NCI-H1694 treated with DMSO at 0.1 percent for 48 hours (cell line): ENCODE measurements at regions not wholly inside any gene's neighbourhood (a gene's known extent, or its start where the extent isn't known, plus 50 kb on each side); places are given as distances from the start of the nearest gene placed in this dataset.

Experiments used
- DNase-seq: peaks from one replicate; lab custom pipeline; 2025; lab: John Stamatoyannopoulos, UW

GRCh38 chr12:125225641-125226040 is 160.4 kb downstream of the AACS start:
- DNase-seq: no peak

- no peak for DNase-seq
Observed at GRCh38 chr12:125228519-125229260, 163.5 kb downstream of the AACS start.

DNA sequence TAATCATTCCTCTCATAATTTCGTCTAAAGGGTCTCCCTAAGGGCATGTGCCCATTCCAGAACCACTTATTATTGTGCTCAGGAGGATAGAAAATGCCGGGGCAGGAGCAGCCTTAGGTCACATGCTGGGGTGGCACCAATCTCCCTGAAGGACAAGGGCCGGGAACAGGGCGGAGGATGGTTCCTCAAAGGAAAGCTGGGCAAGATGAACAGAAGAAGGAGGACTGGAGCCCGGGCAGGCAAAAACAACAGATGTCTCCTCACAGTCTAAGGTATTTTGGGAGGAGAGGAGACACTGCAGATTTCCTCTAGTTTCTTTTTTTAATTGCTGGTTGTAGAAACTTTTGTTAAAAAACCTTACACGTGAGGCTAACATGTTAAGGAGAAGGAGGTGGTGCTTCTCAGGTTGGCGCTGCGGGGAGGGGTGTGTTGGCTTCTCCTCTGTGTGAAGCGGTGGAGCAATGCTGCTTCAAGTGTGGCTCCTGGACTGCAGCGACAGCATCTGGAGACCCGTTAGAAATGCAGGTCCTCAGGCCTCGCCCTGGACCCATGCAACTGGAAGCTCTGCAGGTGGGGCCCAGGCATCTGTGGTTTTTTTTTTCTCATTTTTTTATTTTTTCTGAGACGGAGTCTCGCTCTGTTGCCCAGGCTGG is 164.8 kb downstream of the AACS start:
- DNase-seq: no peak

GRCh38 chr12:125233319-125233718 is 168.1 kb downstream of the AACS start:
- DNase-seq: no peak

DNA sequence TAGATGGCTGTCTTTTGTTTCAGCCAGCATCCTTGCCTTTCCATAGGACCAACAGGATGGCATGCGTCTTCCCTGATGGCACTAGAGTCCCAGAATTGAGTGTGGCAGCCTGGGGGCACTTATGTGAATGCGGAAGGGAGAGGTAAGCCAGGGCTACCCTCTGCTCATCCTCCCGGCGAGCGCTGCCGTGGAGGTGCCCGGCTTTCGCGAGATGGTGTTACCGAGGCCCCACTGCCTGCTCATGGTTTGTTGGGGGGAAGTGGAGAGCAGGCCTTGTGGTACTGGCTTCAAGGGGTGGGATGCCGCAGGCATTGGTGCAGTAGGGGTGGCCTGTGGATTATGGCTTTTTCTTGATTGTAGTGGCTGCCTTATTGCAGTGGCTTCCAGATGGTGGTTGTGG is 174.3 kb downstream of the AACS start:
- no peak for DNase-seq

GRCh38 chr12:125240717-125241116 is 175.5 kb downstream of the AACS start:
- DNase-seq: no peak

DNA sequence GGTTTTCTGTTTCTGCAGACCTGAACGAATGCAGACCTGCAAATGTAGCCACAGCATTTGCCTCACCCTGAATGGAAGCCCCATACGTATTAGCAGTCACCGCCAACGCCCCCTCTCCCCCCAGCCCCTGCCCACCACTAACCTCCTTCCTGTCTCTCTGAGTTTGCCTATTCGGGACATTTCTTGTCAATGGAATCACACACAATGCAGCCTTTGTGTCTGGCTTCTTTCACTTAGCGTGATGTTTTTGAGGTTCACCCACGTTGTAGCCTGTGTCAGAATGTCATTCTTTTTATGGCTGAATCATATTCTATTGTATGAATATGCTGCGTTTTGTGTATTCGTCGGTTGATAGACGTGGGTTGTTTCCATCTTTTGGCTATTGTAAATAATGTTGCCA is 178.6 kb downstream of the AACS start:
- DNase-seq: no peak

GRCh38 chr12:125244338-125244737 is 179.1 kb downstream of the AACS start:
- DNase-seq: no peak

- no peak for DNase-seq
Observed at GRCh38 chr12:125245581-125246557, 180.6 kb downstream of the AACS start.

DNA sequence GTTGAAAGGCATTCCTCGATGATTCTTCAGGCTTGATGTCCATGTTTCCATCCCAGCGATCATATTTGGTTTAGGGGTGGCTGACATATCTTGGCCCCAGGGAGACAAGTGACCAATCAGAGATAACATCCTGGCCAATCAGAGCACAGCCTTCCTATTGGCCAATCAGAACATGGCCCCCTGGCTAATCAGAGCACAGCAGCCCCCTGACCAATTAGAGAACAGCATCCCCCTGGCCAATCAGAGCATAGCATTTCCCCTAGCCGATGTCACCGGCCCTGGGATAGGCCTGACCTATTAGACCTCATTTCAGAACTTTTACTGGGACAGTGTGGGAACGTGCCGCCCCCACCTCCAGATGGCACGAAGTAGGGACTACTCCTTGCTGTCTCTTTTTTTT is 182.2 kb downstream of the AACS start:
- no peak for DNase-seq

GRCh38 chr12:125249066-125249824 is 184.0 kb downstream of the AACS start:
- DNase-seq: no peak

GRCh38 chr12:125249932-125250331 is 184.7 kb downstream of the AACS start:
- no peak for DNase-seq

- DNase-seq: no peak
Observed at GRCh38 chr12:125254236-125254635, 189.0 kb downstream of the AACS start.

DNA sequence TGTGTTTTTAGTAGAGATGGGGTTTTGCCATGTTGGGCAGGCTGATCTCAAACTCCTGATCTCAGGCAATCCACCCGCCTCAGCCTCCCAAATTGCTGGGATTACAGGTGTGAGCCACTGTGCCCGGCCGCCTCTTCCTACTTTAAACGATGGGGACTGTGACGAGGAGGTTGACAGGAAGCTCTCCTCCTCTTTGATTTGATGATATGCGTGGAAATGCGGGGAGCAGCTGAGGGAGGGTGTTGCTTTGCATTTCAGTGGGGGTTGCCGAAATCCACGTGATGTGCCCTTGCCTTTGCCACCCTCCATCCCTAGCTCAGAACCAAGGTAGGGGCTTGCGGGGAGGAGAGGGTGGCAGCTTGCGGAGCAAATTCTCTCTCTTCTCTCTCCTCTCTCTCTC is 189.6 kb downstream of the AACS start:
- DNase-seq: no peak

- no peak for DNase-seq
Observed at GRCh38 chr12:125255935-125256633, 190.8 kb downstream of the AACS start.

GRCh38 chr12:125256634-125256936 is 191.3 kb downstream of the AACS start:
- DNase-seq: no peak

GRCh38 chr12:125259178-125259867 is 194.1 kb downstream of the AACS start:
- no peak for DNase-seq

- DNase-seq: no peak
Observed at GRCh38 chr12:125262851-125263250, 197.6 kb downstream of the AACS start.

GRCh38 chr12:125263385-125263784 is 198.2 kb downstream of the AACS start:
- DNase-seq: no peak

GRCh38 chr12:125267114-125267513 is 201.9 kb downstream of the AACS start:
- no peak for DNase-seq

GRCh38 chr12:125269276-125269675 is 204.0 kb downstream of the AACS start:
- DNase-seq: no peak
